Astrocyte (in vitro differentiated cells and primary cell): ENCODE measurements at regions not wholly inside any gene's neighbourhood (a gene's known extent, or its start where the extent isn't known, plus 50 kb on each side); places are given as distances from the start of the nearest gene placed in this dataset.

Source experiments
- DNase-seq: peaks from one replicate; pipeline ENCODE4 v3.0.0-alpha.2; 2010; ENCODE audit warnings: low read depth
- FAIRE-seq: peaks from 2 replicates; lab custom pipeline; 2011; peaks lifted over from hg19 to GRCh38; lab: Jason Lieb, UNC
- H2AFZ ChIP-seq: 2 replicates; pipeline ENCODE4 v1.6.0; 2012; ENCODE audit warnings: low read depth, low read length, inconsistent platforms
- H3K27ac ChIP-seq: 2 replicates; pipeline ENCODE4 v1.5.1; 2011; ENCODE audit warnings: low read depth, low read length, inconsistent platforms
- H3K27me3 ChIP-seq: 2 replicates; pipeline ENCODE4 v1.6.0; 2011; ENCODE audit warnings: low read length, inconsistent platforms; ENCODE audit not compliant: insufficient read depth
- H3K36me3 ChIP-seq: 2 replicates; pipeline ENCODE4 v1.5.1; 2011; ENCODE audit warnings: low read length, inconsistent platforms; ENCODE audit not compliant: insufficient read depth
- H3K4me1 ChIP-seq: 2 replicates; pipeline ENCODE4 v1.5.1; 2011; ENCODE audit warnings: low read length, inconsistent platforms; ENCODE audit not compliant: insufficient read depth
- H3K4me2 ChIP-seq: 2 replicates; pipeline ENCODE4 v1.6.0; 2012; ENCODE audit warnings: low read length, inconsistent platforms
- H3K4me3 ChIP-seq: 2 replicates; pipeline ENCODE4 v1.5.1; 2011; ENCODE audit warnings: low read depth, mild to moderate bottlenecking, low read length, inconsistent platforms; ENCODE audit not compliant: insufficient read depth
- H3K79me2 ChIP-seq: 2 replicates; pipeline ENCODE4 v1.6.0; 2012; ENCODE audit warnings: mild to moderate bottlenecking, low read length, inconsistent platforms; ENCODE audit not compliant: insufficient read depth
- H3K9ac ChIP-seq: 2 replicates; pipeline ENCODE4 v1.6.0; 2012; ENCODE audit warnings: mild to moderate bottlenecking, low read length, inconsistent platforms
- H3K9me3 ChIP-seq: 2 replicates; pipeline ENCODE4 v1.5.1; 2012; ENCODE audit warnings: low read depth, mild to moderate bottlenecking, low read length, inconsistent platforms; ENCODE audit not compliant: insufficient read depth
- H4K20me1 ChIP-seq: 2 replicates; pipeline ENCODE4 v1.6.0; 2012; ENCODE audit warnings: low read length, inconsistent platforms; ENCODE audit not compliant: insufficient read depth
- H3K27ac Mint-ChIP-seq: one replicate; pipeline ENCODE4 v1.8.0; 2021; ENCODE audit warnings: mild to moderate bottlenecking, mixed read lengths; ENCODE audit not compliant: unreplicated experiment
- H3K27me3 Mint-ChIP-seq: one replicate; pipeline ENCODE4 v1.8.0; 2021; ENCODE audit warnings: low read depth, mixed read lengths; ENCODE audit not compliant: unreplicated experiment
- H3K36me3 Mint-ChIP-seq: one replicate; pipeline ENCODE4 v1.8.0; 2021; ENCODE audit warnings: low read depth, mixed read lengths; ENCODE audit not compliant: unreplicated experiment
- H3K4me1 Mint-ChIP-seq: one replicate; pipeline ENCODE4 v1.8.0; 2021; ENCODE audit warnings: low read depth, mixed read lengths; ENCODE audit not compliant: unreplicated experiment
- H3K4me3 Mint-ChIP-seq: one replicate; pipeline ENCODE4 v1.8.0; 2021; ENCODE audit warnings: mild to moderate bottlenecking, moderate library complexity, mixed read lengths; ENCODE audit not compliant: unreplicated experiment
- H3K9me3 Mint-ChIP-seq: one replicate; pipeline ENCODE4 v1.8.0; 2021; ENCODE audit warnings: mild to moderate bottlenecking, mixed read lengths; ENCODE audit not compliant: unreplicated experiment
- EZH2 ChIP-seq: IDR thresholded peaks from 2 replicates; pipeline ENCODE4 v1.6.1; 2012; ENCODE audit warnings: mild to moderate bottlenecking, low read length, inconsistent platforms; ENCODE audit not compliant: insufficient read depth
- TF ChIP-seq, protein P1 (sequence below): IDR thresholded peaks from 2 replicates; pipeline ENCODE4 v1.5.1; 2011; ENCODE audit warnings: low read depth, mild to moderate bottlenecking, inconsistent platforms, low read length, moderate library complexity; ENCODE audit not compliant: insufficient read depth

DNA sequence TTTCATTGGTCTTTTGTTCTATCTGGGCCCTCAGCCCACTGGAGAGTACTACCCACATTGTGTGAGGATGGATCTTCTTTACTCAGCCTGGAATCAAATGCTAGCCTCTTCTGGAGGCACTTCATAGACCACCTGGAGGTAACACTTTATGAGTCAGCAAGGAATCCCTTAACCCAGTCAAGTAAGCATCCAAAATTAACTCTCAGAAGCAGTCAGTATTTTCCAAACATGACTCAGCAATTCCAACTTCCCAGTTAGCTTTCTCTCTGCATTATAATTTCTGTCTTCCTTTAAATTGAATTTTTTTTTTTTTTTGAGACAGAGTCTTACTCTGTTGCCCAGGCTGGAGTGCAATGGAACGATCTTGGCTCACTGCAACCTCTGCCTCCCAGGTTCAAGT, 142.7 kb downstream of the ACKR3 start:
- Histone ChIP-seq H4K20me1 (no peaks in the 10 kb centered on the region), H3K36me3 (no peaks in the 10 kb centered on the region), H3K9me3 (no peaks in the 10 kb centered on the region), H3K4me1 (peaks cover 29% of the 10 kb centered on the region), H3K27ac (peak overlapping the region; percentile 1), H3K4me3 (no peak overlapping the region), H2AFZ (no peak overlapping the region), H3K79me2 (no peaks in the 10 kb centered on the region), H3K27me3 (peaks cover 2% of the 10 kb centered on the region), H3K4me2 (peak overlapping the region; percentile 31), H3K9ac (no peak overlapping the region)
- H3K36me3 Mint-ChIP-seq = no peaks in the 10 kb centered on the region
- H3K4me1 Mint-ChIP-seq = peaks cover 28% of the 10 kb centered on the region
- peak overlapping the region; percentile 62 for H3K27ac Mint-ChIP-seq
- H3K9me3 Mint-ChIP-seq = no peaks in the 10 kb centered on the region
- FAIRE-seq (no peak), DNase-seq (peak; percentile 71)
- H3K4me3 Mint-ChIP-seq = no peak overlapping the region
- TF ChIP-seq EZH2 = no peak
- TF ChIP-seq, protein P1, sequence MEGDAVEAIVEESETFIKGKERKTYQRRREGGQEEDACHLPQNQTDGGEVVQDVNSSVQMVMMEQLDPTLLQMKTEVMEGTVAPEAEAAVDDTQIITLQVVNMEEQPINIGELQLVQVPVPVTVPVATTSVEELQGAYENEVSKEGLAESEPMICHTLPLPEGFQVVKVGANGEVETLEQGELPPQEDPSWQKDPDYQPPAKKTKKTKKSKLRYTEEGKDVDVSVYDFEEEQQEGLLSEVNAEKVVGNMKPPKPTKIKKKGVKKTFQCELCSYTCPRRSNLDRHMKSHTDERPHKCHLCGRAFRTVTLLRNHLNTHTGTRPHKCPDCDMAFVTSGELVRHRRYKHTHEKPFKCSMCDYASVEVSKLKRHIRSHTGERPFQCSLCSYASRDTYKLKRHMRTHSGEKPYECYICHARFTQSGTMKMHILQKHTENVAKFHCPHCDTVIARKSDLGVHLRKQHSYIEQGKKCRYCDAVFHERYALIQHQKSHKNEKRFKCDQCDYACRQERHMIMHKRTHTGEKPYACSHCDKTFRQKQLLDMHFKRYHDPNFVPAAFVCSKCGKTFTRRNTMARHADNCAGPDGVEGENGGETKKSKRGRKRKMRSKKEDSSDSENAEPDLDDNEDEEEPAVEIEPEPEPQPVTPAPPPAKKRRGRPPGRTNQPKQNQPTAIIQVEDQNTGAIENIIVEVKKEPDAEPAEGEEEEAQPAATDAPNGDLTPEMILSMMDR = no peak
- no peaks in the 10 kb centered on the region for H3K27me3 Mint-ChIP-seq

DNA sequence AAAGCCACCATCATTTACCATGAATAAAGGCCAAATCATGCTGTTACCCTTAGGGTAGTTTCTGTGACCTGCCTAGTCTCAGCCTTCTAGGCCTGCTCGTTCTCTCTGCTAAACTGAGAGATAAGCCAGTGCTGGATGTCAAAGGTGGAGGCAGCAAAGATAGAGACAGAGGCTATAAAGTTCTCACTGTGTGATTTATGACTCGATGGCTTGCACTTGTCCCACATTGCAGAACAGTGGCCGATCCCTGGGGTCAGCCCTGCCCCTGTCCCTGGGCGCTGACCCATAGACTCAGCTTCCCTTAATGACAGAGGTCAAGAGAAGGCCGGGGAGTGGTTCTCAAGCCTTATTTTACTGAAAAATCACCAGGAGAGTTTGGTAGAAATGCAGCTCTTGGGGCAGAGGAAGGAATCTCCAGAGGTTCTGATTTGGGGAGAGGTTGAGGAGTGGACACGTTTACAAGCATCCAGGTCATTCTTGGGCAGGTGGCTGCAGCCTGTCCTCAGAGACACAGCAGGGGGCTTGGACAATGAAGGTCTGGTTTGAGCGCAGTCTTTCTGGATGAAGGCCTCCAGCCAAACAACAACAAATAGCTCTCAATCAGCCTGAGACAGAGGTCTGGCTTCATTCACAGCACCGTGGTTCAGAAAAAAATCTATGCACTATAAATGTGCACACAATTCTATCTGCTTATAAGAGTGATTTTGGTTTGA, 143.5 kb downstream of the ACKR3 start:
- H2AFZ ChIP-seq = no peak overlapping the region
- peaks cover 2% of the 10 kb centered on the region for H3K27me3 ChIP-seq
- H3K4me1 Mint-ChIP-seq = peaks cover 33% of the 10 kb centered on the region
- no peak overlapping the region for H3K27ac ChIP-seq
- no peaks in the 10 kb centered on the region for H3K36me3 ChIP-seq
- H3K4me1 ChIP-seq = peaks cover 33% of the 10 kb centered on the region
- TF ChIP-seq, protein P1 = no peak
- no peak for TF ChIP-seq EZH2
- H3K4me3 Mint-ChIP-seq = no peak overlapping the region
- no peaks in the 10 kb centered on the region for H3K27me3 Mint-ChIP-seq
- no peak for DNase-seq
- H3K4me2 ChIP-seq = no peak overlapping the region
- H3K4me3 ChIP-seq = no peak overlapping the region
- H3K9me3 ChIP-seq = no peaks in the 10 kb centered on the region
- peak overlapping the region; percentile 29 for H3K27ac Mint-ChIP-seq
- no peaks in the 10 kb centered on the region for H3K9me3 Mint-ChIP-seq
- H4K20me1 ChIP-seq = no peaks in the 10 kb centered on the region
- FAIRE-seq = no peak
- no peaks in the 10 kb centered on the region for H3K79me2 ChIP-seq
- no peak overlapping the region for H3K9ac ChIP-seq
- H3K36me3 Mint-ChIP-seq = no peaks in the 10 kb centered on the region

DNA sequence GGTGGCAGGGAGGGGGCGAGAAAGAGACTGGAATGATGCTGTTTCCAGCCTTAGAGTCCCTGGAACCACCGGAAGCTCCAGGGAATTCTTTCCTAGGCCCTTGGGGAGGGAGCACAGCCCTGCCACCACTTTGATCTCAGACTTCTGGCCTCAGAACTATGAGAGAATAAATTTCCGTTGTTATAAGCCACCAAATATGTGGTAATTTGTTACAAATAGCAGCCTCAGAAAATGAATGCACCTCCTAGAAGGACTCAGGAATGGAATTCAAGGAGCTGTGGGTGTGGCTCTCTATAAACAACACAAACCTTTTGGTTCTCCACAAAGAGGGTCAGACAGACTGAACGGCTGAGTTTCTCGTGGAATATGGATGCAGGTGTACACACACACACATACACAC, 144.5 kb downstream of the ACKR3 start:
- Histone ChIP-seq H3K4me2 (peak overlapping the region; percentile 42), H3K27ac (peak overlapping the region; percentile 36), H3K9me3 (no peaks in the 10 kb centered on the region), H3K79me2 (no peaks in the 10 kb centered on the region), H3K9ac (peak overlapping the region; percentile 19), H2AFZ (peak overlapping the region; percentile 24), H3K36me3 (no peaks in the 10 kb centered on the region), H3K4me1 (peaks cover 39% of the 10 kb centered on the region), H3K27me3 (peaks cover 2% of the 10 kb centered on the region), H4K20me1 (no peaks in the 10 kb centered on the region), H3K4me3 (no peak overlapping the region)
- peak overlapping the region; percentile 66 for H3K27ac Mint-ChIP-seq
- no peaks in the 10 kb centered on the region for H3K9me3 Mint-ChIP-seq
- H3K27me3 Mint-ChIP-seq = no peaks in the 10 kb centered on the region
- H3K4me1 Mint-ChIP-seq = peaks cover 40% of the 10 kb centered on the region
- DNase-seq (peak; percentile 77), FAIRE-seq (peak; percentile 9)
- no peak for TF ChIP-seq EZH2
- TF ChIP-seq, protein P1 = no peak
- no peaks in the 10 kb centered on the region for H3K36me3 Mint-ChIP-seq
- H3K4me3 Mint-ChIP-seq = no peak overlapping the region
